ENCODE measurements at regions not wholly inside any gene's neighbourhood (a gene's known extent, or its start where the extent isn't known, plus 50 kb on each side); places are given as distances from the start of the nearest gene placed in this dataset.

DNA sequence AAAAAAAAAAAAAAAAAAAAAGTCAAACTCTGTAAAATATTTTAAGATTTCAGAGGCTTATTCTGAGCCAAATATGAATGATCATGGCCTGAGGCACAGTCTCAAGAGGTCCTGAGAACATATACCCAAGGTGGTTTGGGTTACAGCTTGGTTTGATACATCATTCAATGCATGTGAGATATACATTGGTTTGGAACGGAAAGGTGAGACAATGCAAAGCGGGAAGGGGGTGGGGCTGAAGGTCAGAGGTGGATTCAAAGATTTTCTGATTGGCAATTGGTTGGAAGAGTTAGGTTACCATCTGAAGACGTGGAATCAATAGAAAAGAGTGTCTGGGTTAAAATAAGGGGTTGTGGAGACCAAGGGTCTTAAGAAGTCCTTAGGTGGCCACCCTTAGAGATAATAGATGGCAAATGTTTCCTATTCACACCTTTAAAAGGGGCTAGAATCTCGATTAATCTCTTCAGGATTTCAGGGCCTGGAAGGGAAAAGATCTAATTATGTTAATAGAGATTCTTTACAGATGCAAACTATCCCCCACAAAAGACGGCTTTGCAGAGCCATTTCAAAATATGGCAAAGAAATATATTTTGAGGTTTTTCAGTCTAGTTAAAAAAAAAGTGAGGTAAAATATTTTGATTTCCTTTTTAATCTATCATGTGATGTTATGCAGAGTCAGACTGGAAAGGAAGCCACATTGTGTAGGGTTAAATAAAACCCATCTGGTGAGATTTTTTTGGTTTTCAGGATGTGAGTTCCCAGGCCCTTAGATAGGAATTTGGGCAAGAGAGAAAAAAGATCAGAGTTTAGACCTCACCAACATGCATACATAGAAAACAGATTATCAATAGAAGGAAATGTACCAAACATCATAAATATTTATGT, 173.8 kb upstream of the CNOT2 start:
- no peak for TF ChIP-seq CTCF (IDR thresholded peaks at IDR 0.05)
- H3K9me3 ChIP-seq, result no peaks in the 10 kb centered on the region
- H3K27me3 ChIP-seq, result no peaks in the 10 kb centered on the region
- no peaks in the 10 kb centered on the region for H3K4me1 ChIP-seq (ENCODE audit: control insufficient read depth in 1 of 2, insufficient read depth in 1 of 2, low read depth in 1 of 2, low read length in 1 of 2)
- no peak overlapping the region for H3K4me3 ChIP-seq (ENCODE audit: low read depth in 1 of 2, low read length in 1 of 2)
- no peaks in the 10 kb centered on the region for H3K36me3 ChIP-seq
- H3K27ac ChIP-seq, result no peak overlapping the region

DNA sequence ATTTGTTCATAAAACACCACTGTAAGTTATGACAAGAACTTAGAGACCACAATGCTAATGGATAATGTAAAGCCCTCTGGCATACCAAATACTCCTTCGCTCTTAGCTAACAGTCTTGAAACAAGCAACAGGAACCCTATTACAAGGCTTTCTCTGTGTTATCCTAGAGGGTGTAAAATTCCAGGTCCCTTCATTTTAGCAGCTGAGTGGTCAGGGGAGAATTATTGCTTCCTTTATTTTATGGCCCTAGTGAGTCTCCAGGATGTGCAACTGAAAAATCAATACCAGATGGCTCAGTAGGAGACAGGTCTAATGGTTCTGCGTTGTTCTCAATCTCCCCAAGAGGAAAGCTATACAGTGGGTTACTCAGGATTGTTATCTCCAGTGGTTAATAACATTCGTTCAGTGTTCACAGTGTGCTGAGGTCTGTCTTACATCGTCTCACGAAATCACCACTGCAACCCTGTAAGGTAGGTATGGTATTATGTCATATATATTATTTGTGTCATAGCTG, 172.7 kb upstream of the CNOT2 start:
- Histone ChIP-seq H3K27me3 (no peaks in the 10 kb centered on the region), H3K4me1 (ENCODE audit: control insufficient read depth in 1 of 2, insufficient read depth in 1 of 2, low read depth in 1 of 2, low read length in 1 of 2) (no peaks in the 10 kb centered on the region), H3K36me3 (no peaks in the 10 kb centered on the region), H3K27ac (no peak overlapping the region), H3K9me3 (no peaks in the 10 kb centered on the region), H3K4me3 (ENCODE audit: low read depth in 1 of 2, low read length in 1 of 2) (no peak overlapping the region)
- TF ChIP-seq CTCF (IDR thresholded peaks at IDR 0.05), result no peak

DNA sequence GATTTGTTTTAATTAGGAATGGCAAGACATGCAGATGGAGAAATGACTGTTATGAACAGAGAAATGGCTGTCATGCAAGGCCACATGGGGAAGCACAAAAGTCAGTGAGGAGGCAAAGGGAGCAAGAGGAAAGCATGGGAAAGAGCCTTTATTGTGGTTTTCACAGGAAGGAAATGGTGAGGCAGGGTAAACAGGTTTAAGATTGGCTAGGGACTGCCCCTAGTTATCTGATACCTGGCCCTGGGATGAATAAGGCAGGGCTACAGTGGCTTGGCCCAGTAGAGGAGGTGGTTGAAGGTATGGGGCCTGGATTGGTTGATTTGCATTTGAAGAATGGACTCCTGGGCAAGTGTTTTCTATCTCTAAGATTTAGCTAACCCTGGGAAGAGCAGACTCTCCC, 168.7 kb upstream of the CNOT2 start:
- TF ChIP-seq CTCF (IDR thresholded peaks at IDR 0.05), result no peak
- H3K4me1 ChIP-seq (ENCODE audit: control insufficient read depth in 1 of 2, insufficient read depth in 1 of 2, low read depth in 1 of 2, low read length in 1 of 2), result no peaks in the 10 kb centered on the region
- no peaks in the 10 kb centered on the region for H3K36me3 ChIP-seq
- H3K27ac ChIP-seq, result no peak overlapping the region
- no peaks in the 10 kb centered on the region for H3K27me3 ChIP-seq
- no peak overlapping the region for H3K4me3 ChIP-seq (ENCODE audit: low read depth in 1 of 2, low read length in 1 of 2)
- H3K9me3 ChIP-seq, result no peaks in the 10 kb centered on the region

GRCh38 chr12:70077441-70077840, 165.8 kb upstream of the CNOT2 start:
- H3K36me3 ChIP-seq, result no peaks in the 10 kb centered on the region
- no peak overlapping the region for H3K27ac ChIP-seq
- H3K9me3 ChIP-seq, result no peaks in the 10 kb centered on the region
- no peaks in the 10 kb centered on the region for H3K4me1 ChIP-seq (ENCODE audit: control insufficient read depth in 1 of 2, insufficient read depth in 1 of 2, low read depth in 1 of 2, low read length in 1 of 2)
- no peak for TF ChIP-seq CTCF (IDR thresholded peaks at IDR 0.05)
- no peaks in the 10 kb centered on the region for H3K27me3 ChIP-seq
- no peak overlapping the region for H3K4me3 ChIP-seq (ENCODE audit: low read depth in 1 of 2, low read length in 1 of 2)

DNA sequence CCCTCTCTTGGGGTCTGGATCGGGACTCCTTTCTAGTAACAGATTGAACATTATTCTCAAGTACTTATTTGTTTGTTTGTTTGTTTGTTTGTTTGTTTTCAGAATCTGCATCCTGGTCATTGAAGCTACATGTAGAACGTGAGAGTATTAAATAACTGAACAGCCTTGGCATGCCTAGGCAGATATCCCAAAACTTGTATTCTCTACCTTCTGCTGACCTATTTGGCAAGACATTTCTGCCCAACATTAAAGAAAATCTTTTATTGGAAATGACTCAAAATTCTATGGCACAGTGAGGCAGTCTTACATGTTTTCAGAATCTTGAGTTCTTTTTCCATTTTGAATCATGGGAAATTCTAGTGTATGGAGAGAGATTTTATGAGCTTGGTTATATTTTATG, 165.1 kb upstream of the CNOT2 start:
- Histone ChIP-seq H3K4me3 (ENCODE audit: low read depth in 1 of 2, low read length in 1 of 2) (no peak overlapping the region), H3K27ac (no peak overlapping the region), H3K27me3 (no peaks in the 10 kb centered on the region)

More for the DNA sequence above, 165.1 kb upstream of the CNOT2 start:
- no peak for TF ChIP-seq CTCF (IDR thresholded peaks at IDR 0.05)
- H3K9me3 ChIP-seq, result no peaks in the 10 kb centered on the region
- no peaks in the 10 kb centered on the region for H3K4me1 ChIP-seq (ENCODE audit: control insufficient read depth in 1 of 2, insufficient read depth in 1 of 2, low read depth in 1 of 2, low read length in 1 of 2)
- H3K36me3 ChIP-seq, result no peaks in the 10 kb centered on the region

Measured in neutrophil (primary cell).